ENCODE measurements at regions not wholly inside any gene's neighbourhood (a gene's known extent, or its start where the extent isn't known, plus 50 kb on each side); places are given as distances from the start of the nearest gene placed in this dataset.

DNA sequence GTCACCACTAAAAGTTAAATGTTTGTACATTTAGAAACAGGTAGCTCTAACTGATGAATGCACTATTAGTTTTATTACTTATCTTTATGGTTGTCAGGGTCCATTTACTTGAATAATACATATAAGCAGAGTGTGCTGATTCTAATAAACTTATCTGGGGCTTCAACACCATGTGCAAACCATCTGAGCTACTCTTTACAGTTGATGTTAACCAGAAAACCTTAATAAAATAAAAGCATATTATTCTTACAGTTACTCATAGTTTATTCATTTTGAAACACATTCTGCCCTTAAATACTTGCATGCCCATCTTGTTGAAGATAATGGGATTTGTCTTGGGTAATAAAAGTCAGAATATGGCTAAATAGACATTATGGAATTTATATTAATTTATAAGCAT is 1042.2 kb downstream of the EPHA7 start:
- TF ChIP-seq CTCF (IDR thresholded peaks at IDR 0.05) (no peak), POLR2A (IDR thresholded peaks at IDR 0.05) (no peak)
